NCI-H1417 (cell line): ENCODE measurements at regions not wholly inside any gene's neighbourhood (a gene's known extent, or its start where the extent isn't known, plus 50 kb on each side); places are given as distances from the start of the nearest gene placed in this dataset.
"Not testable (repeated sequence)": the region's sequence is repeated elsewhere in the genome, so short reads cannot be mapped to it uniquely, and the experiment has no call there.

ENCODE experiments used
- DNase-seq, 3 experiments: peaks; one replicate each; lab custom pipeline; 2025; lab: John Stamatoyannopoulos, UW

DNA sequence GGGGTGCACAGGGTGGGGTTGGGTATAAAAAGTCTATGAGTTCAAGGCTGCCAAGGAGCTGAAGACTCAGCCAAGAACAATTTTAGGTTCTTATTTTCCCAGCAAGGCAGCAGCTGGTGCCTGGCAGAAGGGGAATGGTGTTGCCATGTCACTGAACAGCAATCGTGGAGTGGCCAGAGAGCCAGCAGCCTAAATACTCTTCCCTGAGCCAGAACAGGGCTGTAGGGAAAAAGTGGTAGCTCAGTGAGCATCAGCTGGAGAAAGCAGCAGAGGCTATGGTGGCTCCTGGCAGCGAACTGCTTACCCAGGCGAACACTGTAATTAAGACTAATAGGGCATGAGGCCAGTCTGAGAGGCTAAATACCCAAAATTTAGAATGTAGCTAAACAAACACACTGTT lies 334.9 kb downstream of the RMST start:
- peak in 2 of 3 experiments; percentile 14 to 49 for DNase-seq

DNA sequence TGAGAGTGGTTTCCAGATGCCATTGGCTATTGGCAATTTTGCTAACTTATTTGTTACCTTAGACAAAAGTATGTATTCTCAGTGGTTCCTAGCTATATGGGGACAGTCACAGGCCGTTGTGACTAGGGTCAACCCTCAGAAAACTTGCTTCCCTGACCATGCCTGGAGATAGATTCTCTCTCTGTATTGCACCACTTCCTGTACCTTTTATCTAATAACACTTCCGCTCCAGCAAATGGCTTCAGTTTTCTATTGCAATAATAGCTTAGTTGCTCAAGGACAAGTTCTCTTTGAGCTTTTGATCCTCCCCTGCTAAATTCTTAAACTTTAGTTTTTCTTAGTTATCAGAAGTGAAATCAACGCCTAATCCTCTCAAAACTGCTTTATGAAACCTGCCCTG lies 338.0 kb downstream of the RMST start:
- DNase-seq = no peak

DNA sequence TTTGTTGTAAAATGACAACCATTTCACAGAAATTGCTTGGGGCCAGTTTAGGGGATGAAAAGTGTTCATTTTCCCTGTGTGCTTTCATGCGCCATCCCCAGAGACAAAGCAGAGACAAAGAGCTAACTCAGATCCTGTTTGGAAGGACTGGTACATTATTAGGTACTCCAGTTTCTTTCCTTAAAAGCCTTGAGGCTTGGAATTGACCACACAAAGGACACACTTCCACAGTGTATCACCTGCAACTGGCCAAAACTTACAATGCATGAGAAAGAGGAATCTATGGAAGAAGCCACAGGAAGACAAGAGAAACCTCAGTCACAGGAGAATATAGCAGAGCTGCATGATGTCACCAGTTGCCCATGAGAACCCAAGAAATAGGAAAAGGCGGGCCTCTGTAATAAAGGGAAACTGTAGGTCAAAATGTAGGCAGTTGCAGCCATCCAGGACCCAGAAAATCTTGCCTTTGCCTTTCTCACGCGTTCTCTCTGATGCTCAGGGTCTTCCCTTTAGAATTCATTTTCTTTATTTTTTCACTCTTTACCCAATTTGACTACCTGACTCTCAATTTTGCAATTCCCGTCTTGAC lies 339.0 kb downstream of the RMST start:
- DNase-seq = no peak

DNA sequence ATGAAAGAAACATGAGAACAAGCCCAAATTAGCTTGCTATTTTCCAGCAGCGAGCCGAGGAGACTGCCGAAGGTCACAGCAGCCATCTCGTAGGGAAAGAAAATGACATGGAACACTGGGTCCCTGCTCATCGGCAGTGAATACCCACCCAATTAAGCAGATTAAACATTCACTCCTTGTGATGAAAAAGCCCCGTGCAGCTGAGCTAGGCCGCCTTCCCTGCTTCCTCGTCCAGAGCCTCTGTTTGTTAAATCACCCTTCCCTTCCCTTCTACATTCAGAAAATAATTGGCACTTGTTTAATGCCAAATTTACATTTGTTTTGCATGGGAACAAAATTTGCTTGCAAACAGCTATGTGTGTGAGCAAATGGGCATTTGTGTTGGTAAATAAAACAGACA lies 342.5 kb downstream of the RMST start:
- DNase-seq = no peak

DNA sequence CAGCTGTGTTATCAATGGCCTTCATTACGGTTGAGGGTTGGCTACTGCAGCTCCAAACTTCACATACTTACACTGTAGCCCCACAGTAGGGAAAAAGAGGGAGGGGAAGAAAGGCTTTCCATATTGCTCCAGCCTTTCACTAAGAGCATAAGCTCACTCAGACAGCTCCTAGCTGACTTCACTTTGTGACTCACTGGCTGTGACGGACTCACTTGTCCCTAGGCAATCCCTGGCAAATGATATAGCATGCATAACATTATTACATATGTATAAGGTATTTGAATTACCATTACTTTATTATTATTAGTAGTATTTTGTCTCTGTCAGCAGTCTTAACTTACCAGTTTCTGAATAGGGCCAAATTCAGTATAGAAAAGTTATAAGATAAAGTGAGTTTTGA lies 350.7 kb downstream of the RMST start:
- no peak for DNase-seq

DNA sequence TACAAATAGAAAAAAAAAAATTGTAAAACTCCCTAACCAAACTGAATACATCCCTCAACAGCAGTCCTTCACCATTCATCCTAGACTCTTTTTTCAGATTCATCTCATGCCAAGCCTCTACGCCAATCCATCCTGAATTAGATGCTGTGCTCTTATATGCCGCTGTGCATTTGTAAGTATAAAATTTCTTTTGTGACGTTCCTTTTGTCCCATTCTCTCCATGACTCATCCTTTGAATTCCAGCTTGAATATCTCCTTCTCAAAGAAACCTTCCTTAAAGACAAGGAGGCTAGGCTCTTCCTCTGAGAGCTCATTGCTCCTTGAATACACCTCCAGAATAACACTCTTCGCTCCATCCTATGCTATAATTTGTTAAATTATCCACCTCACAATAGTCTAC lies 359.2 kb downstream of the RMST start:
- no peak for DNase-seq

DNA sequence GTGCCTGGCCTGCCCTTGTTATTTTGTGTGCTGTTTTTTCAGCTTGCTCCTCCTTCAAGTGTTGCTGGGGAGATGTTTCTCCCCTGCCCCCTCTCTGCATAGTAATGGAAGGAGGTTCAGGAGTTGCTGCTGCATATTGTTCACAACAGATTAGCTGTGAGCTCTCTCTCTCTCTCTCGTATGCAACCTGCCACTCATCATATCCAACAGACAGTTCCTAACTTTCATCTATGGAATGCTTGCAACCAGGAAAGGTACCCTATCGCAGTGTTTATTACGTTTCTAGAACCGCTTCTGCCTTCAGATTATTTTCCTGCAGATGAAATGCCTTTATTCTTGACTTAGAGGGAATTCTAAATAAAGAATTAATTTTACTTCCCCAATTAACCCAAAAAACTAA lies 372.9 kb downstream of the RMST start:
- DNase-seq = no peak

DNA sequence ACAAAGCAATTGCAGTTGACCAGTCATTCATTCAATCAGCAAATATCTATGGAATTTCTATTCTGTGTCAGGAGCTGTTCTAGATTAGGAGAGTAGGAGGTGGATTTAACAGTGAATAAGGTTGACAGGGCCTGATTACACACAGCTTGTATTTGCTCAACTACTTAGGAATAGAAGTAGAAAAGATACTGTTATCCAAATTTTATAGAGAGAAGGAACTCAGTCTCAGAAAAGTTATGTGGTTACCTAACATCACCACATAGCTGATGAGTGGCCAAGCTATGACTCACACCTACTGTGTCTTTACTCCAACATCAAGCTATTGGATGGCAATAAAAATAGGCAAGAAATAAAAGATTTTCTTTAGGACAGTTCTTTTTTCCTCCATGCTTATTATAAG lies 374.8 kb downstream of the RMST start:
- DNase-seq = no peak

DNA sequence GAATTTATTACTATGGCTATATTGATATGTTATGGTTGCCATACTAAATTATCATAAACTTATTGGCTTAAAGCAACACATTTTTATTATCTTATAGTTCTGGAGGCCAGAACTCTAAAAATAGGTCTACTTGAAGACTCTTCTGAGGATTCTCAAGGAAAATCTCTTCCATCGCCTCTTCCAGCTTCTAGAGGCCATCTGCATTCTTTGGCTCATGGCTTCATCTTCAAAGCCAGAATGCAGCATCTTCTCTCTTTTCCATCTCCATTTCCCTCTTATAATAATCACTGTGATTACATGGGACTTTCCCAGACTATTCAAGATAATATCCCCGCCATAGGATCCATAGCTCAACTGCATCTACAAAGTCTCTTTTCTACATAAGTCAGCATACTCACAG lies 385.4 kb downstream of the RMST start:
- no peak for DNase-seq

DNA sequence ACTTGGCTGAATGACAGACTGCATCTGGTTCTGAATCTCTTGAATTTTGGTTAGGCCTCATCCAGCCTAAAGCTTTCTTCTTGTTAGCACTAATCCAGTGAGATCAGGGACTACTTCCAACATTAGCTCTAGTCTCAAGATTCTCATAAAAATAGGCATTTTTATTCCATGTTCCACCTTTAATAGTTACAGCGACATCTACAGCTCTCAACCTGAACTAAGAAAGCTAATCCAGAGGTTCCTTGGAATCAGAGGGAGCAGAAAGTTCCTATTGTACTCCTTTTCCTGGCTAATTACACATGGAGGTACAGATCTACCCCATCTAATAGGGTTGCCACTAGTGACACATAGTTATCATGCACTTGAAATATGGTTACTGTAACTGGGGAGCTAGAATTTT lies 391.9 kb downstream of the RMST start:
- no peak for DNase-seq

DNA sequence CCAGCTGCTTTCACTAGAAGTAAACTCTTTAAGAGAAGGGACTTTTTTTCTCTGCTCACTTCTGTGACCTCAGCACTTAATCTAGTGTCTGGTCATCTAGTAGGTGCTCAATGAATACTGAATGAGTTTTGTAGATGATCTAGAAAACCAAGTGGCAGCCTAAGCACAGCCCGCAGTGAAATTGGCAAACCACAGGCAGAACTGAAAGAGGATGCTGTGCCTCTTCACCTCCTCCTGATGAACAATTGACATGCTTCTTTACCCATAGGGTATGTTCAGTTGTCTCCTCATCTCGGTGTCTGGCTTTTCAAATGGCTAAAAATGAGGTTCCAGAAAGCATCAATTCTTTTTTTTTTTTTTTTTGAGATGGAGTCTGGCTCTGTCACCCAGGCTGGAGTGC lies 399.5 kb downstream of the RMST start:
- no peak for DNase-seq

DNA sequence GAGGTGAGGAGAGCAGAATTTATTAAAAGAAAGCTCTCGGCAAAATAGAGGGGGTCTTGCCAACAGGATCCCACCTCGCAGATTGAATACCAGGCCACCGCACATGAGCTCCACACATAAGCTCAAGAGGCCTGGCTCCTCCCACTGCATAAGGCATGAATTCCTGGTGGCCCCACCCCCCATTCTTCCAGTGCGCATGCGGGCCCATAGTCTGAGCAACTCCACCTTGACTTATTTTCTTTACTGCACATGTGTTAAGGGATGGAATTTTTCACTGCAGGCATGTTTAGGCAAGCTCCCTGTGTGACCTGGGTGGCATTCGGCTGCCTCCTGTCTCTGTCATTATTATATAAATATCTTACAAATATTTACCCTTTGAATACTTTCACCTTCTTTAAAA lies 412.5 kb downstream of the RMST start:
- DNase-seq = no peak

DNA sequence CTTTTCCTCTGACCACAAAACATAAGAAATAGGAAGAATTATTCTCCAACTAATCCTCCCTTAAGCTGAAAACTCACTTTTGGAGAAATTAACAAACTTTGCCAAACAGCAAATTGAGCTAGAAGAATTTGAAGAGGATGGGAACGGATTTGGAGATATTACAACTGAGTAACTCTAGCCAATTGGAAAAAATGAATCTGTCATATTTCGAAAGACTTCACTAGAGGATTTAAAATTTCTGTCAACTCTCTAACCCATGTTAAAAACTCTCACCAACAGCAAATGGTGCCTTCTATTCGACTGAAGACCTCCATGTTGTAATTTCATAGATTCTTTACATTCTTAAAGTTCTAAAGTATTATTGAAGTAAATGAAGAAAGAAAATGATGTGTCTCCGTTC lies 414.2 kb downstream of the RMST start:
- no peak for DNase-seq

DNA sequence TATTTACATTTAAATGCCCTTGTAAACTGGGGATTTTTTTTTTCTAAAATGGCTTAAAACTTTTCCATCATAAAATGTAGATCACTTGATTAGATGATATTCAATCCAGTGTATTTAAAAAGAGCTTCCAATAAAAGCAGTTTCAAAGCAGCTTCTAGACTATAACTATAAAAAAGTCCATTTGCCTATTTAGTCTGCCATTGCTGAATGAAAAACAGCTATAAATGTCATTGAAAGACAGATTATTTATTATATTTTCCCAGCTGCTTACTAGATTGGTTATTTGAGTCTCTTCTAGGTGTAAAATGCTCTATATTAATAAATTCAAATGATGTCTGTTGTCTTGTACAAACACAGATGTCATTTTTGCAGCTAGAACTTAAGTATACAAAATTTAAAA lies 414.8 kb downstream of the RMST start:
- DNase-seq = peak in 1 of 3 experiments; percentile 41

DNA sequence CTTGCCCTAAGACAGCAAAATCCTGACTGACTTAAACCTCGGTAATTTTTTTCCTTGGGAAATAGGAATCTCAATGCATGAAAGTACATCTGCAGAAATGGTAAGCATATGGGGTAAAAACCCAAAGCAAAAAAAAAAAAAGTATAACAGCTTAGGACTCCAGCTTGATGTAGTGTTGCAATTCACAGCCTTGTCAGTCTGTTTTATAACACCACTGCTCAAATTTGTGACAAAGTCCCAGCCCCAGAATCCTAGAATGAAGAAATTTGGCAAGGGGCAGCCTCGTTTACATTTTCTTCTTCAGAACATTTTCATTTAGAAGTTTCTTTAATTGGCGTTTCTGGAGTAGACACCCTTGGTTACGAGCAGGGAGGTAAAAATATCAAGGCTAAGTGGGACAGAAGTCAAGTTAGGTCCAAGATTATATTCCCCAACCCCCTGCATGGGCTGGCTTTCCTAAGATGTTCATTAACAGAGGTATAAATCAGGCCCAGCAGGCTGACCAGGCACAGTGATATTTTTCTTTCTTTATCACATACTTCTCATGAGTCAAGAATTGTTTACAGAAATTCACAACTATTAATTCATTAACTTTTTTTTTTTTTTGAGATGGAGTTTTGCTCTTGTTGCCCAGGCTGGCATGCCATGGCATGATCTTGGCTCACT lies 424.0 kb downstream of the RMST start:
- no peak for DNase-seq

DNA sequence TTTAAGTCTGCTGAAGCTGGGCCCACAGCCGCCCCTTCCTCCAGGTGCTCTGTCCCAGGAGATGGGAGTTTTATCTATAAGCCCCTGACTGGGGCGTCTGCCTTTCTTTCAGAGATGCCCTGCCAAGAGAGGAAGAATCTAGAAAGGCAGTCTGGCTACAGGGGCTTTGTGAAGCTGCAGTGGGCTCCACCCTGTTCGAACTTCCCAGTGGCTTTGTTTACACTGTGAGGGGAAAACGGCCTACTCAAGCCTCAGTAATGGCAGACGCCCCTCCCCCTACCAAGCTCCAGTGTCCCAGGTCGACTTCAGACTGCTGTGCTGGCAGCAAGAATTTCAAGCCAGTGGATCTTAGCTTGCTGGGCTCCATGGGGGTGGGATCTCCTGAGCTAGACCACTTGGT lies 435.3 kb downstream of the RMST start:
- not testable (repeated sequence) for DNase-seq

DNA sequence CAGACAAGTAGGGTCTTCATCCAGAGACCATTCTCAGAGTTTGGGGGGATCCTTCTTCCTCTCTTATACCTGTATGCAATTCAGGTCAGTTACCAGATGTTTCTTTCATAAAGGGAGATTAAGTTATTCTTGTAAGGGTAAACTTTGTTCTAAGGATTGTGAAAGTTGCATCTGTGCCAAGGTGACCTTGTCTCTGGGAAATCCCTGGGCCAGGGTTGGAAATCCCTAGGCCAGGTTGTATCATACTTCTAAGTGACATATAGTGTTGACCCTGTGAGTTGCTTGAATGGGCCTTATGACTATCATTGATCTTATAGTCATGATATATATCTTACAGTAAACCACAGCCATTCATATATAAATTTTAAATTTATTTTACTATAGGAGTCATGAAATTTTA lies 436.9 kb downstream of the RMST start:
- no peak for DNase-seq

DNA sequence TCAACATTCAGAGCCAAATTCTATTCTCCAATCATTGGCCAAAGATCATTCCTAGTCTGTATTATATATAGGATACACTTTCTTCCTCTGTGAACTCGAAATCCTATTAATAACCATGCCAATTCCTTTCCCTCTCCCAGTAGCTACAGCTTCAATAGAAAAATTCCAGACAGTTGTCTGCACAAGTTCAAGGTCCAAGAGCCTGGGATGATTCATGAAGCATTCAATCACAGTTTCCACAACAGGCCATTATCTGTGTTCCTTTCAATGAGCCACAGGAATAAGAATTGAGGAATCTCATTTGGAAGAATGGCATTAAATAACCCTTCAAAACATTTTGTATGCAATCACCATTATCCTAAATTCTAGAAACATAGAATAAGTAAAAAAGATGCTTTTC lies 437.4 kb downstream of the RMST start:
- DNase-seq = no peak

DNA sequence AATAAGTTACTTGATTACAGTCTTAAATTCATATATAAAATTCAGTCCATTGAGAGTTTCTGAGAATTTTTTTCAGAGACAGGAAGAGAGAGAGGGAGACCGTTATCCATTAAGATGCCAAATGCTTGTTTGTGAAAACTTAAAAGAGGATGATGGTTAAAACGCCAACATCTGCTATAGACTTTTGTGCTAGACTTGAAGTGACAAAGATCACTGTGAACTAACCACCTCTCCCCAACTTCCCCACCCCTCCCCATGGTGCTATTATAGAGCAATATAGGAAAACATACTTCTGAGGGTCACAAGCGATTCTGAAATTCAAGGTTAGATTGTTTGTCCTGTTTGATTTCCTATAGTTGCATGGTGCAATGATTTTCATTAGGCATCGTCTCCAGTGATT lies 440.8 kb downstream of the RMST start:
- DNase-seq = no peak

DNA sequence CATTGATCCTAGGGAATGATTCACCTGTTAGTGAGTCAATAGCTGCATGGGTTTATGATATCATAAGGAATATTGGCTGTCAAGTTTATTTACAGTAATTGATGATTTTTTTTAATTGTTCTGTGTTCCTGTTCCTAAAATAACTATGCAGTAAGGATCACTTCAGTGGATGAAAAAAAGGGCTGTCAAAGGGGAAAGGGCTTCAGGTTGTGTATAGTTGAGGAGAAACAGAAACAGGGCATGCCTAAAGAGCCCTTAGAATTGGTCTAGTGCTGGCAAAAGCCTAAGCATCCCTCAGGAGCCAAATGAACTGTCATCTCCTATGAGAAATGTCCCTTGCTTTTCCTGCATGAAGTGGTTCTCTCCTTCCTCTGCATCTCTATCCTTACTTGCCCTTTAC lies 444.9 kb downstream of the RMST start:
- DNase-seq = no peak

DNA sequence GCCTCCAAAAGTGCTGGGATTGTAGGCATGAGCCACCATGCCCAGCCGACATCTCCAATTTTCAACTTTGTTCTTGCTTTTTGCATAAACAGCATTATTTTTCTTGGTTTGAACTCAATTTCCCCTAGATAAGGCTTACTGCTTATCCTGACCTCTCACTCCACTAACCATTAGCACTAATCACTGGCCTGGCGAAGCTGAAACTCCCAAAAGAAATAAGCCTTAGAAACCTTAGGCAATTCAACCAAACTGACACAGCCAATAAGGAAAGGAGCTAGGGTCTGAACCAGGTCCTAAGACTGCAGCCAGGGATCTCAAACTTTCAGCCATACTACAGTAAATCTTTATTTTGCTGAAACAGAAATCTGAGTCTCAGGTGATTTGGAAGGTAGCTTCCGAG lies 448.0 kb downstream of the RMST start:
- no peak for DNase-seq

DNA sequence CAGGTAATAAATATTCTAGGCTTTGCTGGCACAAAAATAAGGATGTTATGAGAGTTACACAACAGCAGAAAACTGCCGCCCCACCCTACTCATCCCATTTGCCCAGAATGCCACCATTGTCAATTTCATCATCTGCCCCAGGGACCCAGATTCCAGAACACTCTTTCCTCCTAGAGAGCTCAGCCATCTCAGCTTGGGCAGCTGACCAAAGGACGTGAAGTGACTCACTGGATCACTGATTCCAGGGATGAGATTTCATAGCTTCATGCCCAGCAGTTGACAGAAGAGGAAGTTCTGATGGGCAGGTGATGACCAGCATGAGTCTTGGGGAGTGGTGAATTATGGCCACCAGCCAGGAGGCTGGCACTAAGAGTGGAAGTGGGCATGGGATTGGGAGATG lies 450.3 kb downstream of the RMST start:
- DNase-seq = no peak

DNA sequence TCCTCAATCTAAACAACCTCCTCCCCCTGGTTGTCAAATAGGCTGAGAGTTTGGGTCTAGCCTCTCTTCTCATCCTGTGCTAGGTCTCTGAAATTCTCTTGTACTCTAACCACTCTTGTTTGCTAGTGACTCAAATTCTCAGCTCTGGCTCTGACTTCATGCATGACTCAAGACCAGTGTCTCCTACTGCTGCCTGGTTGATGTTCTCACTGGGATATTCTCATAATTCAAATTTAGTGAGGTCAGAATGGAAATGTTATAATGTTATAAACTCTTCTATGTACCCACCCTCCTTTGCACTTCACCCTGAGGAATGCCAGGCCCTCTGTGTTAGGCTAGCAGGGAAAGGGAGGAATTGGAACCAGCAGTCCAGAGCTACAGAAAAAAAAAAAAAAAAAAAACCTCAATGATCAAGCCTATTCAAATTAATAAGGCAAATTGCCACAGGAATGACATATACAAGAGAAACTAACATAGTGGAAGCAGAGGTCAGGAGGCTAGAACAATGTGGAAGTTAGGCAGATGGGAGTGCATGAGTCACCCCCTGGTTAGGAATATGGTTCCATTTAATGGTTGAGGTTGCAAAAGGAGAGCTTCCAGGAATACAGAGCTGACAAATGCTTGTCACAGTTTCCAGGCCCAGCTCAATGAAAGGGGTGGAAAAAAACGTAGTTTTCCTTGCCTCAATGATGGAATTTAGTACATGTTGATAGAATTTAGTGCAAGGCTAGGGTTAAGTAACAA lies 459.5 kb downstream of the RMST start:
- DNase-seq = no peak

DNA sequence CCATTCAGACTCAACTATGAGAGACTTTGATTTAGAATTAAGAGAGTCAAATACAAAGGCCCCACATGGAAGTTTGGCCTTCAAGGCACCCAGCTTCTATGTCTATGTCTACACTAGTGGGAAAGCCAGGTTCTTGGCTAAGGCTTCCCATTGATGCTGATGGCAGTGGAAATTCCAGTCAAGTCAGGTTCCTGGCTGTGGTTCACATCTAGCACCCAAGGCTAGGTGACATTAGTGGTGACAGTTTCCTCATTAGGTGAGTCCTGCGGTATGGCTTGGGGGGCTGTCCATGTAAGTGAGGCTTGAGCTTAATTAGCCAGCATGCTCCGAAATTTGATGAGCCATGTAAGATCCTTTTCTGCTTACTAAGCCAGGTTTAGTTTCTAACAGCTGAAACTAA lies 460.9 kb downstream of the RMST start:
- no peak for DNase-seq
